Right cardiac atrium (tissue), 5 donors: ENCODE measurements at regions not wholly inside any gene's neighbourhood (a gene's known extent, or its start where the extent isn't known, plus 50 kb on each side); places are given as distances from the start of the nearest gene placed in this dataset.

ENCODE experiments used
- ATAC-seq, 2 donors: fragments of 200-7000 bp; cut with Tn5 transposase; one replicate each; pipeline versions ENCODE4 v1.8.0 to v1.9.1; 2020; ENCODE audit warnings: moderate library complexity in 2 of 2, mild to moderate bottlenecking in 1 of 2
- DNase-seq, 3 donors: peaks; one replicate each; pipeline ENCODE4 v3.0.0-alpha.2; 2020
- H3K27ac ChIP-seq: one replicate; pipeline ENCODE4 v1.5.1; 2013; ENCODE audit warnings: mild to moderate bottlenecking, low read length, control low read depth, moderate library complexity
- H3K27me3 ChIP-seq: one replicate; pipeline ENCODE4 v1.6.1; 2013; ENCODE audit not compliant: control insufficient read depth, insufficient read depth
- H3K4me1 ChIP-seq: one replicate; pipeline ENCODE4 v1.6.1; 2013; ENCODE audit warnings: low read length; ENCODE audit not compliant: control insufficient read depth, insufficient read depth
- H3K4me3 ChIP-seq: one replicate; pipeline ENCODE4 v1.5.1; 2013; ENCODE audit warnings: low read length, control low read depth
- H3K9me3 ChIP-seq: one replicate; pipeline ENCODE4 v1.6.1; 2013; ENCODE audit warnings: low read length; ENCODE audit not compliant: control insufficient read depth
- WGBS: extraction: QIAGEN DNeasy Blood & Tissue Kit; methylation state at CpG from one replicate; pipeline ENCODE4 v1.1.7; 2013; 5-methylcytosine and 5-hydroxymethylcytosine counted together
- intact Hi-C, 4 donors: fragments of 100-400 bp; cut with DNase I; formaldehyde crosslinking; loops; one replicate each; pipeline versions ENCODE4 v1.11.0 to v1.14.0; 2022 to 2023
- donor health status: healthy with polysubstance abuse.
- donor health status: DM: no; HTN: yes; CAD: no.
- donor health status: DM: no; HTN: no; CAD: no.
- donor health status: DM: no; HTN: yes; CAD: no; lungs with severe emphysema.
- donor health status: DM: yes; HTN: yes; CAD: no.

DNA sequence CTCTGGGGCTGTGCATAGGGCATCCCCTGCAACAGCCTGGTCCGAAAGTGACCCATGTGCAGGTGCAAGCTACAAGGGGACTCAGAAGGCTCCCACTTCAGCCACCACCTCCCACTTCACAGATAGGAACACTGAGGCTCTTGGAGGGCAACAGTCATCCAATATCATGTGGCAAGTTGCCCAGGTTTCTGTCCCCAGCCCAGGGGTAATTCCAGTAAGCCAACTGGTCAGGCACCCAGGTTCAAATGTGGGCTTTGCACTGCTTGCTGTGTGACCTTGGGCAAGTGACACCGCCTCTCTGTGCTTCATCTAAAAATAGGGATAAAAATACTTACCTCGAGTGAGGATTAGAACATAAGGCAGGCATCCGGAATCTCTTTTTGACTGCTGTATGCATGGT lies 62.0 kb upstream of the SIRPA start:
- H3K27ac ChIP-seq: peak overlapping the region; percentile 39
- H3K27me3 ChIP-seq: no peaks in the 10 kb centered on the region
- intact Hi-C loops: no loop called here
- peaks cover 15% of the 10 kb centered on the region for H3K4me1 ChIP-seq
- no peak overlapping the region for H3K4me3 ChIP-seq
- H3K9me3 ChIP-seq: no peaks in the 10 kb centered on the region
- 83% methylated on average over 4 of the region's 4 CpGs for WGBS
- DNase-seq: no peak
- ATAC-seq: no peak

DNA sequence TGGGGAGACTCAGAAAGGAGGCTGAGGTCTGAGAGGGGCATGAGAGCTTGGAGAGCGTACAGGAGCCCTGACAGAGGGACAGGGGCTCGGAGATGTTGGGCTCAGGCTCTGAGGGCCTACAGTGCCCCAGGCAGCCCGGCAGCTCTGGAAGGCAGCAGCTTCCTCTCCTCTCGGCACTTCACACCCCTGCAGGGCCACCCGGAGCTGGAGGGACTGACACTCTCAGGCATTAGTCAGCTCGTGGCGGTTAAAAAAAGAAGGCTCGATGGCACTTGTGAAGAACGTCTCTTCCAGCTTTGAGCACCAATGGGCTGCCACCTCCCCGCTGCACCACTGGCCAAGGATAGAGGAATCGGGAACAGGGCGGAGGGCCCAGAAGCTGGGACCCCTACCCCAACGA lies 62.6 kb upstream of the SIRPA start:
- intact Hi-C loops: no loop called here
- ATAC-seq (peak; percentile 20 to 60), DNase-seq (peak in 2 of 3 donors; percentile 43 to 74)
- WGBS: 48% methylated on average over 13 of the region's 13 CpGs
- peak overlapping the region; percentile 39 for H3K27ac ChIP-seq
- H3K4me1 ChIP-seq: peaks cover 19% of the 10 kb centered on the region
- no peak overlapping the region for H3K4me3 ChIP-seq
- no peaks in the 10 kb centered on the region for H3K27me3 ChIP-seq
- no peaks in the 10 kb centered on the region for H3K9me3 ChIP-seq

DNA sequence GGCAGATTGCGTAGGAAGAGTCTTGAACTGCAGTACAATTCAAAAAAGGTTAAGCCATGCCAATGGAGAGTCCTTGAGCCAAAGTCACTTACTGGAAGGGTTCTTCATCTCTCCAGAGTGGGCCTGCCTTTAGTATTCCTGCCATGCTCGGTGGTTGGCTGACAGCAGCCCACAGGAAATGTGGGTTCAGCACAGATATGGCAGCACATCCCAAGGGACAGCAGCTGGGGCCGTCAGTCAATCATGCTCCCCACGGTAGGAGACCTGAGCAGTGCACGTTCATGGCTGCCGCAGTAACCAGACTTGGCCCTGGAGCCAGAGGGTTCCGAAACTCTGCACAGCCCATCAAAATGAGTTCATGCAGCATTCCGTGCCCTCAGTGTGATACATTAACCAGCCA lies 63.6 kb upstream of the SIRPA start:
- ATAC-seq (no peak), DNase-seq (no peak)
- intact Hi-C loops: no loop called here
- Histone ChIP-seq H3K27ac (no peak overlapping the region), H3K27me3 (no peaks in the 10 kb centered on the region), H3K4me1 (peaks cover 21% of the 10 kb centered on the region), H3K9me3 (no peaks in the 10 kb centered on the region), H3K4me3 (no peak overlapping the region)
- WGBS: 73% methylated on average over 8 of the region's 8 CpGs

DNA sequence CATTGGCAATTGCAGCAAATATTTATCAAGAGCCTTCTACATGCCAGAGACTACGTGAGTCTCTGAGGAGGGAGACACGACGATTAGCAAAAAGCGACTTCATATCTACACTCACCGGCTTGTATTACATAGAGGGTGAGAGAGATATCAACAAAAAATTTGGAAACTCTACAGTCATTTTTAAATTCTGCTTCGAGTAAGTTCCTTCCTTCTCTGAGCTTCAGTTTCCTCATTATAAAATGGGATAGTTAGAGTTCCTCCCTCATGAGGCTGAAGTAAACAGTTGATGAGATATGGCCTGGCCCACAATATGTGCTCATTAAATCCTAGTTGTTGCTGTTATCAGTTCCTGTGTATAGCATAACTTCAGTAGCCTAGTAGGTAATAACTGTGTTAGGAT lies 64.1 kb upstream of the SIRPA start:
- no peak for DNase-seq
- H3K27me3 ChIP-seq: no peaks in the 10 kb centered on the region
- H3K27ac ChIP-seq: peak overlapping the region; percentile 18
- H3K4me1 ChIP-seq: peaks cover 21% of the 10 kb centered on the region
- no peak overlapping the region for H3K4me3 ChIP-seq
- 21% methylated on average over 6 of the region's 6 CpGs for WGBS
- intact Hi-C loops: no loop called here
- no peak for ATAC-seq
- no peaks in the 10 kb centered on the region for H3K9me3 ChIP-seq

DNA sequence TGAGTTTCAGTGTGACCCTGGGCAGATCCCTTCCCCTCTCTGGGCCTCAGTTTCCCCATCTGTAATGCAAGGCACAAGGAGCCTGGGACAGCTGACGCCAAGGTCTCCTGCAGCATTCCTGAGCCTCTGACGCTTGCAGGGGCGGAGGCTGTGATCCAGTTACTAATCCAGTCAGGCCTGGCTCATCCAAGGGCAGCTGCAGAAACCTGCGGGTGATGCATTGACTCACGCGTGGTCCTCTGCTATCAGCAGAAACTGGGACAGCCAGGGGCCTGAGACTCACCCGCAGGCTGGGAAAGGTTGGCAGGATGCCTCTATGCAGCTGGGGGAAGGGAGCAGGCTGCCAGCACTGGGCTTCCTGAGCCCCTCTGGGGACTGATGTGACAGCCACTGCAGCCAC lies 65.0 kb upstream of the SIRPA start:
- Histone ChIP-seq H3K27me3 (no peaks in the 10 kb centered on the region), H3K4me3 (no peak overlapping the region), H3K27ac (peak overlapping the region; percentile 78), H3K9me3 (no peaks in the 10 kb centered on the region), H3K4me1 (peaks cover 21% of the 10 kb centered on the region)
- DNase-seq (peak; percentile 89 to 91 (median 90)), ATAC-seq (peak; percentile 84 to 90)
- intact Hi-C loops: no loop called here
- 18% methylated on average over 7 of the region's 7 CpGs for WGBS

DNA sequence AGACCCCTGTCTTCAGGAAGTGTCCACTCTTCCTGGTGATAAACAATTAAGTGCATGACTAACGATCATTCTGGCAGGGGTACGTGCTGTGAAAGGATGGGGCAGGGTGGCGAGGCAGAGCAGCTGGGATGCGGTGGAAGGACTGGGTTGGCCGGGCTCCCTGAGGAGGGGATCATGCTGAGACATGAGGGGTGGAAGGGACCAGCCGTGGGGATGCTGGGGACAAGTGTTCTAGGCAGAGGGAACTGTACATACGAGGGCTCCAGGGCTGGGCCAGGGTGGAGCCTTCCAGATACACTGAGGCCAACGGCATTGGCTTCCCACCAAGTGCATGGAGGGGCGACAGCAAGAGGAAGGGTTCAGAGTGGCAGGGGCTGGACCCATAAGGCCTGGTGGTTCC lies 65.7 kb upstream of the SIRPA start:
- ATAC-seq: no peak

DNA sequence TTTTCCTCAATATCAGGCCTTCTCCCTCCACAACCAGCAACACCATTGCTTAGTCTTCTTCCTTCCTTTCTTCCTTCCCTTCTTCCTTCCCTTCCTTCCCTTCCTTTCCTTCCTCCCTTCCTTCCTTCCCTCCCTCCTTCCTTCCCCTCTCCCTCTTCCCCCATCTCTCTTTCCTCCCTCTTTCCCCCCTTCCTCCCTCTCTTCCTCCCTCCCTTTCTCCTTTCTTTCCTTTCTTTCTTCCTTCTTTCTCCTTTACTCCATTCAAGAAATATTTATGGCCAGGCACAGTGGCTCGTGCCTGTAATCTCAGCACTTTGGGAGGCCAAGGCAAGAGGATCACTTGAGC lies 66.4 kb upstream of the SIRPA start:
- H3K4me3 ChIP-seq: no peak overlapping the region
- no peak overlapping the region for H3K27ac ChIP-seq
- intact Hi-C loops: no loop called here
- 61% methylated on average over 1 of the region's 1 CpG for WGBS
- no peak for ATAC-seq
- no peaks in the 10 kb centered on the region for H3K27me3 ChIP-seq
- no peaks in the 10 kb centered on the region for H3K9me3 ChIP-seq
- no peak for DNase-seq
- peaks cover 21% of the 10 kb centered on the region for H3K4me1 ChIP-seq

More for the DNA sequence above, 65.7 kb upstream of the SIRPA start:
- Histone ChIP-seq H3K4me1 (peaks cover 21% of the 10 kb centered on the region), H3K4me3 (no peak overlapping the region), H3K9me3 (no peaks in the 10 kb centered on the region), H3K27me3 (no peaks in the 10 kb centered on the region), H3K27ac (no peak overlapping the region)
- WGBS: 57% methylated on average over 9 of the region's 9 CpGs
- intact Hi-C loops: no loop called here
- no peak for DNase-seq

DNA sequence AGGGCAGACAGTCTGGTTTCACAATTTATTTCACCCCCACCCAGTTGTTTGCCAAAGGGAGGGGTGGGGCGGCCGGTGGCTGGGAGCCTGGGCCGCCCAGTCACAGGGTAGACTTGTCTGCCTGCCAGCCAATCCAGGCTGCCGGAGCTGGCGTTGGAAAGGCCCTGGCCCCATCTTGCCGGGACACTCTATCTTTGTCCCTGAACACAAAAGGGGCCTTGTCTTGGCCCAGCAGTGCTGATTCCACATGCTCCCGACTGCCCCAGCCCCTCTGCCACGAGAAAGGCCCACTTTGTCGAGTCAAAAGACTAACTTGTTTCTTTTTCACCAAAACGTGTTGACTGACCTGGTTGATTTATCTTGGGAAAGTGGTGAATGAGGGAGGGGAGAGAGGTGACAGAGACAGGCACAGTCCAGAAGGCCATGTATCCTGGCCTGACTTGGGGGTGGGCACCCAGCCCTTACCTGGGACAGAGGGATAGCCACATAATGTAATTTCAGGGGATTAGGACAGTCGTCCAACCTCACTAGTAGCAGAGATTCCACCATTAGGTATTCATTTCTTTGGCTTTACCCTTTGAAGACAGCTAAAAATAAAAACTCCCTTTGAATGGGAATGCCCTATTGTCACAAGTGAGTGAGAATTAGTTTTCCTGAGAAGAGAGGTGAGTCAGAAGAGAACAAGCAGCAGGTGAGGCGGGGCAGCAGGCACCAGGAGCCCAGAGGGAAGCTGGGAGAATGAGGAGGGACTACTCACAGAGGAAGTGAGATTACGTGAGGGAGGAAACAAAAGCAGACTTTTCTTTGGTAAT lies 67.0 kb upstream of the SIRPA start:
- ATAC-seq: peak; percentile 73 to 81
- DNase-seq: peak; percentile 87 to 92 (median 89)
- Histone ChIP-seq H3K4me1 (peaks cover 21% of the 10 kb centered on the region), H3K4me3 (no peak overlapping the region), H3K27me3 (no peaks in the 10 kb centered on the region), H3K9me3 (no peaks in the 10 kb centered on the region), H3K27ac (peak overlapping the region; percentile 79)
- intact Hi-C loops: no loop called here
- WGBS: 49% methylated on average over 13 of the region's 13 CpGs

DNA sequence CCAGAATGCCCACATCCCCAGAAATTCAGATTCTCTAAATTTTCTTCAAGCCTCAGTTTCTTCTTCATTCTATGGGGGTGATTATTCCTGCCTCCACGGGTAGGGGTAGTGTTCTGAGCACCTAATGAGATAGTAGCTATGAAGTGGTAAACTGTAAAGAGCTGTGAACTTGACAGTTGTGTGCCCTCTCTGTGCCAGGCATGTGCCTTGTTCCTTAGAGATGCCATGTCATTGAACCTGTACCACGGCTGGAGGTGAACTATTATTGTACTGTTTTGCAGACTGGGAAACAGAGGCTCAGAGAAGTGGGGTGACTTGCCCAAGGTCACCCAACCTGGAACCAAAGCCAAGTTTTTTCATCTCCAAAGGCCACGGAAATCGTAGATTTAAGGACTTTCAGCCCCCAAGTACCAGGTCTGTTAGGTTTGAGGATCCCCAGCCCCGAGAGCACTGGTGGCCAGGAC lies 67.7 kb upstream of the SIRPA start:
- H3K27me3 ChIP-seq: no peaks in the 10 kb centered on the region
- no peaks in the 10 kb centered on the region for H3K9me3 ChIP-seq
- peaks cover 21% of the 10 kb centered on the region for H3K4me1 ChIP-seq
- peak overlapping the region; percentile 79 for H3K27ac ChIP-seq
- H3K4me3 ChIP-seq: no peak overlapping the region
- no peak for DNase-seq
- WGBS: 73% methylated on average over 5 of the region's 5 CpGs
- no peak for ATAC-seq
- intact Hi-C loops: no loop called here

DNA sequence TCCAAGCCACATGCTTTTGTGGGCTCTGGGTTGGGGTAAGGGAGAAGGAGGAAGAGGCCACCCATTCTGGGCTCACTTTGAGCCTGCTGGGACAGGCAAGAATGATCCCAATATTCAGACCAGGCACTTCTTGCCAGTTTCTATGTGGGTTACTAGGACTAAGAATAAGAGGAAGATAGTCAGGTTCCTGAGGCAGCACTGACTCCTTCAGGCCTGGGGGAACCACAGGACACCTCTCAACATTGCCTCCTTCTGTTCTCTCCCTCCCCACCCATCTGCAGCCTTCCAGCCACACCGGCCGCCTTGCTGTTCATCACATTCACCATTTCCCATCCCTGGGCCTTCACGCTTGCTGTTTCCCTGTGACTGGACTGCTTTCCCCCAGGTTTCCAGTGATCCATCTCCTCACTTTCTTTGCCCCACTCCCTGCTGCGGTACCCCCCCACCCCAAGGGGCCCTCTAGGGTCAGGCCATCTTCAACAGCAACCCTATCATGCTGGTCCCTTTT lies 69.2 kb upstream of the SIRPA start:
- no peak overlapping the region for H3K27ac ChIP-seq
- WGBS: 95% methylated on average over 4 of the region's 4 CpGs
- H3K4me1 ChIP-seq: peaks cover 12% of the 10 kb centered on the region

DNA sequence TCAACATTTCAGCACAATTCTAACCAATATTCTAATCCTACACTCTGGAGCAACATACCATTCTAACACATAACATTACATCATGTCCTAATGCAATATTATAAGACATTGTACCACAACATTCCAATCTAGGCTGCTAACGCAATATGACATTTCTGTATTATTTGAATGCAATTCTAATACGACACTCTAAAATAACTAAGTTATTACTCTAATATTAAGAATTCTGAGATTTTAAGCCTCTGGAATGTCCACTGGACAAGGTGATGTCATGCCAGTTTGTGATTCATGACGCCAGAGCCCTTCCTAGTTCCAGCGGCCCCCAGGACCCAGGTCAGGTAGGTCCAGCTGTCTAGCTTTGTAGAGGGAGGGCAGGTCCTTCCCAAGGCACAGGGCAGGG lies 69.7 kb upstream of the SIRPA start:
- DNase-seq (no peak), ATAC-seq (no peak)
- intact Hi-C loops: no loop called here
- WGBS: 77% methylated on average over 4 of the region's 4 CpGs
- Histone ChIP-seq H3K27me3 (no peaks in the 10 kb centered on the region), H3K4me3 (no peak overlapping the region), H3K9me3 (peaks cover 2% of the 10 kb centered on the region), H3K27ac (no peak overlapping the region), H3K4me1 (peaks cover 10% of the 10 kb centered on the region)

More for the DNA sequence above, 69.2 kb upstream of the SIRPA start:
- Histone ChIP-seq H3K27me3 (no peaks in the 10 kb centered on the region), H3K9me3 (peaks cover 2% of the 10 kb centered on the region), H3K4me3 (no peak overlapping the region)
- ATAC-seq: no peak
- no peak for DNase-seq
- intact Hi-C loops: no loop called here
